ENCODE measurements at regions not wholly inside any gene's neighbourhood (a gene's known extent, or its start where the extent isn't known, plus 50 kb on each side); places are given as distances from the start of the nearest gene placed in this dataset.

DNA sequence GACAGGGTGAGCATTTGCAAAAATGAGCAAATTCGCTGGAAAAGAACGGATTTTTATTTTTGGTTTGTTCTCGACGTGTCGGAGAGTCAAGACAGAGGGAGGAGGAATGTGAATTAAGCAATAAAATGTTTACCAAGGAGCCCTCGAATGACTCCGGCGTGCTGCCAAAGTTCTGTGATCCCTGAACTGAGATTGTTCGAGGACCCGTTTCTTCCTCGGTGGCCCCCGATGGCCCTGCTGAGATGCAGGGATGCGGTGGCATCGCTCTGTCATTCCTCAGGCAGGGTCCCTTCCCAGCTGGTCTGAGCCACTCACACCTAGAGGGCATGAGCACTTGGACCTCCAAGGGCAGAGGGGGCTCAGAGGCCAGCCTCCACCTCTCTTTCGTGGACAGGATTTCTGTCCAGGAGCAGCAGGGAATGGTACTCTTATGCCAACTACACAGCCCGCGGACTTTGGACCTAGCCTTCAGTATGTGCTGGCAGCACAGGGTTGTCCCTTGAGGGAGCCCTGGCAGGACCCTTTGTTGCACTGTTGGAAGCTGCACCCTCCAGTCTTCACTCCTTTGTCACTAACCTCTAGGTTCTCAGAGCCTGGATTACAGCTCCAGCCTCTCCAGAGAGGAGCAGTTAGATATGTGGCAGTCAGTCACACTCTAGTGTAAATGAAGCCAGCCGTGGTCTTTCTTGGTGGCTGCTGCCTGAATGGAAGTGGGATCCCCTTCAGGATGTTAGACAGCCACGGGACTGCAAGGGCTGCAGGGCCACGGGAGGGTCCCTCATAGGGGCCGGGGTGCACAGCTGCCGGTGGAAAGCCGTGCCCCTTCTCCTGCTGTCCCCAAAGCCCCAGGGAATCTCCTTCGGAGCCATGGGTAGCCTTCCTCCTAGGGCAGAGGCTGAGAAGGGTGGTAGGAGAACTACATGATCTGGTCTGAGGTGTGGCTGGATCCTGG is 109.4 kb upstream of the ANO1 start:
- intact Hi-C loops (cut with DNase I; ENCODE audit: low total_unique reads), result no loop called here
- H3K27me3 ChIP-seq, result peaks cover 0 to 11% (median 8%) of the 10 kb centered on the region in 3 donors
- no peaks in the 10 kb centered on the region for H3K36me3 ChIP-seq
- ATAC-seq, result no peak
- TF ChIP-seq, protein P1, sequence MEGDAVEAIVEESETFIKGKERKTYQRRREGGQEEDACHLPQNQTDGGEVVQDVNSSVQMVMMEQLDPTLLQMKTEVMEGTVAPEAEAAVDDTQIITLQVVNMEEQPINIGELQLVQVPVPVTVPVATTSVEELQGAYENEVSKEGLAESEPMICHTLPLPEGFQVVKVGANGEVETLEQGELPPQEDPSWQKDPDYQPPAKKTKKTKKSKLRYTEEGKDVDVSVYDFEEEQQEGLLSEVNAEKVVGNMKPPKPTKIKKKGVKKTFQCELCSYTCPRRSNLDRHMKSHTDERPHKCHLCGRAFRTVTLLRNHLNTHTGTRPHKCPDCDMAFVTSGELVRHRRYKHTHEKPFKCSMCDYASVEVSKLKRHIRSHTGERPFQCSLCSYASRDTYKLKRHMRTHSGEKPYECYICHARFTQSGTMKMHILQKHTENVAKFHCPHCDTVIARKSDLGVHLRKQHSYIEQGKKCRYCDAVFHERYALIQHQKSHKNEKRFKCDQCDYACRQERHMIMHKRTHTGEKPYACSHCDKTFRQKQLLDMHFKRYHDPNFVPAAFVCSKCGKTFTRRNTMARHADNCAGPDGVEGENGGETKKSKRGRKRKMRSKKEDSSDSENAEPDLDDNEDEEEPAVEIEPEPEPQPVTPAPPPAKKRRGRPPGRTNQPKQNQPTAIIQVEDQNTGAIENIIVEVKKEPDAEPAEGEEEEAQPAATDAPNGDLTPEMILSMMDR (IDR thresholded peaks at IDR 0.05 in 4 of 5, conservative IDR thresholded peaks at IDR 0.05 in 1 of 5), result no peak
- no peak for TF ChIP-seq POLR2A (IDR thresholded peaks at IDR 0.05)
- H3K4me1 ChIP-seq, result no peaks in the 10 kb centered on the region
- no peak overlapping the region for H3K4me3 ChIP-seq
- in situ Hi-C loops (cut with MboI; ENCODE audit: low sequenced_read_pairs in 4 of 4), result no loop called here
- peak overlapping the region in 3 of 4 donors; percentile 33 to 58 (median 53) for H3K27ac ChIP-seq
- no peaks in the 10 kb centered on the region for H3K9me3 ChIP-seq
- DNase-seq, result no peak

GRCh38 chr11:69969890-69970784 is 108.0 kb upstream of the ANO1 start:
- no peaks in the 10 kb centered on the region for H3K36me3 ChIP-seq
- H3K9me3 ChIP-seq, result no peaks in the 10 kb centered on the region
- no peak overlapping the region for H3K4me3 ChIP-seq
- H3K4me1 ChIP-seq, result no peaks in the 10 kb centered on the region
- no peak for ATAC-seq
- DNase-seq, result no peak
- intact Hi-C loops (cut with DNase I; ENCODE audit: low total_unique reads), result no loop called here
- peak overlapping the region in 2 of 4 donors; percentile 13 to 24 for H3K27ac ChIP-seq
- TF ChIP-seq, protein P1 (IDR thresholded peaks at IDR 0.05 in 4 of 5, conservative IDR thresholded peaks at IDR 0.05 in 1 of 5), result no peak
- no peak for TF ChIP-seq POLR2A (IDR thresholded peaks at IDR 0.05)
- H3K27me3 ChIP-seq, result peaks cover 0 to 11% (median 8%) of the 10 kb centered on the region in 3 donors
- in situ Hi-C loops (cut with MboI; ENCODE audit: low sequenced_read_pairs in 4 of 4), result no loop called here

GRCh38 chr11:69970785-69971535 is 107.2 kb upstream of the ANO1 start:
- no peak for ATAC-seq
- H3K27me3 ChIP-seq, result peaks cover 0 to 11% (median 8%) of the 10 kb centered on the region in 3 donors
- H3K9me3 ChIP-seq, result no peaks in the 10 kb centered on the region
- intact Hi-C loops (cut with DNase I; ENCODE audit: low total_unique reads), result no loop called here
- no peak overlapping the region for H3K27ac ChIP-seq
- no peak for TF ChIP-seq POLR2A (IDR thresholded peaks at IDR 0.05)
- TF ChIP-seq, protein P1 (IDR thresholded peaks at IDR 0.05 in 4 of 5, conservative IDR thresholded peaks at IDR 0.05 in 1 of 5), result no peak
- no peak overlapping the region for H3K4me3 ChIP-seq
- in situ Hi-C loops (cut with MboI; ENCODE audit: low sequenced_read_pairs in 4 of 4), result no loop called here
- no peak for DNase-seq
- H3K36me3 ChIP-seq, result no peaks in the 10 kb centered on the region
- H3K4me1 ChIP-seq, result no peaks in the 10 kb centered on the region

DNA sequence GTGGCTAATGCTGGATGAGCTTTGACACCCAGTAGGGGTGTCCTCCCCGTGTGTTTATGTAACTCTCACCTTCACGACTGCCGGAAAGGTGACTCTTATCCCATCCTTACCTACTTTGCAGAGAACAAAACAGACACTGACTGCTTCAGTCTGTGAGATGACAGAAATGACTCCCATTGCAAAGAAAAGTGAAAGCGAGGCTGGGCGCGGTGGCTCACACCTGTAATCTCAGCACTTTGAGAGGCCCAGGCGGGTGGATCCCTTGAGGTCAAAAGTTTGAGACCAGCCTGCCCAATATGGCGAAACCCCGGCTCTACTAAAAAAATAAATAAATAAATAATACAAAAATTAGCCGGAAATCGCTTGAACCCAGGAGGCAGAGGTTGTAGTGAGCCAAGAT is 106.4 kb upstream of the ANO1 start:
- no peaks in the 10 kb centered on the region for H3K9me3 ChIP-seq
- ATAC-seq, result no peak
- TF ChIP-seq POLR2A (IDR thresholded peaks at IDR 0.05), result no peak
- TF ChIP-seq, protein P1 (IDR thresholded peaks at IDR 0.05 in 4 of 5, conservative IDR thresholded peaks at IDR 0.05 in 1 of 5), result no peak
- no peak overlapping the region for H3K4me3 ChIP-seq
- H3K4me1 ChIP-seq, result no peaks in the 10 kb centered on the region
- in situ Hi-C loops (cut with MboI; ENCODE audit: low sequenced_read_pairs in 4 of 4) (no loop called here), intact Hi-C loops (cut with DNase I; ENCODE audit: low total_unique reads) (no loop called here)
- no peaks in the 10 kb centered on the region for H3K36me3 ChIP-seq
- H3K27me3 ChIP-seq, result peaks cover 0 to 11% (median 8%) of the 10 kb centered on the region in 3 donors
- H3K27ac ChIP-seq, result no peak overlapping the region
- no peak for DNase-seq
